ENCODE measurements at regions not wholly inside any gene's neighbourhood (a gene's known extent, or its start where the extent isn't known, plus 50 kb on each side); places are given as distances from the start of the nearest gene placed in this dataset.
A peak's percentile ranks its signal among the peaks of the same experiment; 100 is the strongest.

GRCh38 chr7:79982141-79982770 is 152.4 kb upstream of the GNAI1 start:
- Histone ChIP-seq H3K27me3 (ENCODE audit: control insufficient read depth in 2 of 2, insufficient read depth in 2 of 2, low read length in 2 of 2) (no peaks in the 10 kb centered on the region), H3K9me3 (replicated peaks; ENCODE audit: control insufficient read depth, insufficient read depth, low read length) (no peaks in the 10 kb centered on the region), H3K36me3 (ENCODE audit: control insufficient read depth in 2 of 2, extremely low read depth in 1 of 2, insufficient read depth in 2 of 2, low read length in 2 of 2) (no peaks in the 10 kb centered on the region), H3K4me3 (replicated peaks in 1 of 3; ENCODE audit: insufficient read depth in 1 of 3, low read depth in 1 of 3, low read length in 3 of 3) (no peak overlapping the region), H3K4me1 (ENCODE audit: control insufficient read depth, extremely low read depth, insufficient read depth, low read length) (peaks cover 21% of the 10 kb centered on the region), H3K27ac (ENCODE audit: insufficient read depth, low read depth, low read length) (no peak overlapping the region), H3K9me1 (replicated peaks; ENCODE audit: control insufficient read depth, extremely low read depth, insufficient read depth, low read length) (no peaks in the 10 kb centered on the region), H4K20me1 (replicated peaks; ENCODE audit: control insufficient read depth, extremely low read depth, insufficient read depth, low read length) (no peaks in the 10 kb centered on the region), H2AFZ (ENCODE audit: low read depth, low read length) (no peak overlapping the region), H3K4me2 (ENCODE audit: insufficient read depth, low read length) (peak overlapping the region; percentile 34), H3K9ac (replicated peaks; ENCODE audit: extremely low read depth, insufficient read depth, low read length) (no peak overlapping the region), H3K79me2 (ENCODE audit: control insufficient read depth, insufficient read depth, low read length) (no peaks in the 10 kb centered on the region)
- no TSS peak for BruUV-seq (replicated peaks)
- no peak for FAIRE-seq
- TF ChIP-seq FOS (IDR thresholded peaks at IDR 0.05; ENCODE audit: borderline replicate concordance, insufficient read depth, low read length) (peak; percentile 82), MYC (IDR thresholded peaks at IDR 0.05; ENCODE audit: low read depth, low read length) (no peak), GATA2 (IDR thresholded peaks at IDR 0.05; ENCODE audit: insufficient read depth, insufficient read length, low read depth, low read length) (peak; percentile 56), MAX (IDR thresholded peaks at IDR 0.05; ENCODE audit: insufficient read depth, insufficient read length) (no peak), POLR2A (IDR thresholded peaks at IDR 0.05; ENCODE audit: low read depth, low read length) (no peak), POLR2AphosphoS5 (IDR thresholded peaks at IDR 0.05; ENCODE audit: insufficient read depth, low read depth, low read length) (no peak), EZH2 (IDR thresholded peaks at IDR 0.05; ENCODE audit: borderline replicate concordance, low read depth, low read length, severe bottlenecking) (no peak), CTCF (IDR thresholded peaks at IDR 0.05; ENCODE audit: extremely low read depth in 1 of 2, insufficient read depth in 1 of 2, low read depth in 1 of 2, low read length in 2 of 2) (no peak), JUN (IDR thresholded peaks at IDR 0.05; ENCODE audit: borderline replicate concordance, insufficient read depth, insufficient read length, low read depth) (peak; percentile 54)
- intact Hi-C loops (cut with micrococcal nuclease), result no loop called here
- ChIA-PET CTCF (no interaction called here), POLR2A (no interaction called here)
- dilution Hi-C loops (cut with MboI; ENCODE audit: extremely low pct_ligation_motif_present, low sequenced_read_pairs), result no loop called here
- DNase-seq (ENCODE audit: low read depth, low spot score), result peak; percentile 32

Data from endothelial cell of umbilical vein (primary cell).